Lower leg skin (tissue), 4 donors: ENCODE measurements at regions not wholly inside any gene's neighbourhood (a gene's known extent, or its start where the extent isn't known, plus 50 kb on each side); places are given as distances from the start of the nearest gene placed in this dataset.

Experiments
- DNase-seq, 2 donors: peaks; one replicate each; pipeline ENCODE4 v3.0.0-alpha.2; 2019; ENCODE audit warnings: low spot score in 2 of 2
- H3K4me3 ChIP-seq: fragments of 200-600 bp; sonication (generic); 2 replicates; pipeline ENCODE4 v1.5.1; 2017; ENCODE audit warnings: mild to moderate bottlenecking, low read depth; ENCODE audit not compliant: poor library complexity, severe bottlenecking
- POLR2A ChIP-seq, 2 donors: fragments of 450-650 bp; IDR thresholded peaks; one replicate each; pipeline ENCODE4 v1.6.1; 2016 to 2017; ENCODE audit warnings: antibody characterized with exemption in 2 of 2, mild to moderate bottlenecking in 1 of 2, moderate library complexity in 1 of 2
- WGBS, 2 donors: methylation state at CpG; one replicate each; pipeline ENCODE4 v1.1.5; 2018; 5-methylcytosine and 5-hydroxymethylcytosine counted together
- intact Hi-C: fragments of 100-400 bp; cut with DNase I; formaldehyde crosslinking; loops from one replicate; pipeline ENCODE4 v1.15.0; 2023; ENCODE audit warnings: low total_unique reads
- TF ChIP-seq, protein P1 (sequence below), 3 donors: fragments of 450-650 bp; IDR thresholded peaks; one replicate each; pipeline ENCODE4 v1.5.1; 2016; ENCODE audit warnings: antibody characterized with exemption in 3 of 3, mild to moderate bottlenecking in 3 of 3, moderate library complexity in 2 of 3

DNA sequence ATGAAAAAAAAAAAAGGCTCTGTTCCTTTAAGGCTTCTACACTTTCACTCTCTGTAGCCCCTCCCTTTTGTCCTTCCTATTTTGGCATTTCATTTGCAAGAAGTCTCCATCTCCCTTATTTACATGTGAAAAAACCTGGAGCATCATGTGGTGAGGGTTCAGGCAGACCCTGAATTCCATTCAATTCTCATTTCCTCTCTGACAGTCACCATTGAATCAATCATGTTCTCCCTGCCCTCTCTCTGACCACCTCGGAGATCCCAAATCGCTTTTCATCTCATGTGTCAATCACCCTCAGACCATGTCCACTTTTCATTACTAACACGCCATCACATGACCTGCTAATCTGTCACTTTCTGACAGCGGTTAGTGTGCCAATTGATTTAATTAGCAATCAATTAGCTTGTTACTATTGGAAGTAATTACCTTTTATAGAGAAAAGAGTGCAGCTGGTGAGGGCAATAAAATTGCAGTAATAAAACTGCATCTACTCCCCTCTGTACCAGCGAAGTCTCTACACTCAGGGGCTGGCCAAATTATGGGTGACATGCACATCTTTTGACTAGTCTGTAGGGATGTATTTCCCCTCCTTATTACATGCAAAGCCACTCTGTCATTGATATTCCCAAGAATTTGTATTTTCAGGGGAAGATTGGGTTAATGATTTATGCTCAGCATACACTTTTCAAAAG is 317.4 kb downstream of the EN1 start:
- no peak overlapping the region for H3K4me3 ChIP-seq
- no peak for DNase-seq
- no peak for TF ChIP-seq POLR2A (IDR thresholded peaks at IDR 0.05)
- TF ChIP-seq, protein P1, sequence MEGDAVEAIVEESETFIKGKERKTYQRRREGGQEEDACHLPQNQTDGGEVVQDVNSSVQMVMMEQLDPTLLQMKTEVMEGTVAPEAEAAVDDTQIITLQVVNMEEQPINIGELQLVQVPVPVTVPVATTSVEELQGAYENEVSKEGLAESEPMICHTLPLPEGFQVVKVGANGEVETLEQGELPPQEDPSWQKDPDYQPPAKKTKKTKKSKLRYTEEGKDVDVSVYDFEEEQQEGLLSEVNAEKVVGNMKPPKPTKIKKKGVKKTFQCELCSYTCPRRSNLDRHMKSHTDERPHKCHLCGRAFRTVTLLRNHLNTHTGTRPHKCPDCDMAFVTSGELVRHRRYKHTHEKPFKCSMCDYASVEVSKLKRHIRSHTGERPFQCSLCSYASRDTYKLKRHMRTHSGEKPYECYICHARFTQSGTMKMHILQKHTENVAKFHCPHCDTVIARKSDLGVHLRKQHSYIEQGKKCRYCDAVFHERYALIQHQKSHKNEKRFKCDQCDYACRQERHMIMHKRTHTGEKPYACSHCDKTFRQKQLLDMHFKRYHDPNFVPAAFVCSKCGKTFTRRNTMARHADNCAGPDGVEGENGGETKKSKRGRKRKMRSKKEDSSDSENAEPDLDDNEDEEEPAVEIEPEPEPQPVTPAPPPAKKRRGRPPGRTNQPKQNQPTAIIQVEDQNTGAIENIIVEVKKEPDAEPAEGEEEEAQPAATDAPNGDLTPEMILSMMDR (IDR thresholded peaks at IDR 0.05) = no peak
- intact Hi-C loops = no loop called here
- 22 to 24% methylated on average over 5 of the region's 5 CpGs for WGBS, 2 donors

DNA sequence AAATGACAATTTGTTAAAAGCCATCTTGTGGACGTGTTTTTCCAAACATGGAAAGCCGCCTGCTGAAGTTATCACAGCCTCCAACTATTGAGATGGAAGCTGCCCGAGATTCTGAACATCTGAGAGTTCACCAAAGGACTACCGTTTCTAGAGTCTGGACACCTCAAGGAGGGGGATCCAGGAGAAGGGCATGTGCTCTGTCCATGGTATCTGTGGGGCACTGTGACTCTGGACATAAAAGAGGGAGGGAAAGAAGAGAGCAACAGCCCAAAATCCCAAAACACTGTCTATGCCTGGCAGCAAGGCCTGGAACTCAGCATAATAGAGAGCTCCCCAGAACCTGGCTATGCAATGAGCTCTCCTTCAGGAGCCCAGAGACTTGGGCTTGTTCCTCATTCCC is 319.9 kb downstream of the EN1 start:
- 76% methylated on average over 4 of the region's 4 CpGs for WGBS, 2 donors
- no peak for TF ChIP-seq POLR2A (IDR thresholded peaks at IDR 0.05)
- TF ChIP-seq, protein P1 (IDR thresholded peaks at IDR 0.05) = no peak
- no peak overlapping the region for H3K4me3 ChIP-seq

DNA sequence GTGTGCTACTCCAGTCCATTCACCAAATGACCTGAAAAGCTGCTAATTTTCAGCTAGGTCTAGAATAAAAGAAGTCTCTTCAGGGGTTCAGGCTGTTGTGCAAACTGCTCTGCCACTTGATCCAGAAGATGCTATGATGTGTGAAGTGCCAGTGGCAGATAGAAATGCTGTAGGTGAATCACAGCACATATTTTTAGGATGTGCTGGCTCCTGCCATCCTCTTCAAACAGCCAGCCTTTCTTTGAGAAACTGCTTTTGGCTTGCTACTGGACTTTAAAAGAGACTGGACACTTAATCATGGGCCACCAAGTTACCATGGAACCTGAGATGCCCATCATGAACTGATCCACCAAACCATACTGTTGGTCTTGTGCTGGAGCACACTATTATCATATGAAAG is 322.1 kb downstream of the EN1 start:
- intact Hi-C loops = no loop called here
- DNase-seq = no peak
- TF ChIP-seq, protein P1 (IDR thresholded peaks at IDR 0.05) = no peak
- TF ChIP-seq POLR2A (IDR thresholded peaks at IDR 0.05) = no peak
- H3K4me3 ChIP-seq = no peak overlapping the region

More for the DNA sequence above, 319.9 kb downstream of the EN1 start:
- intact Hi-C loops = no loop called here
- no peak for DNase-seq

DNA sequence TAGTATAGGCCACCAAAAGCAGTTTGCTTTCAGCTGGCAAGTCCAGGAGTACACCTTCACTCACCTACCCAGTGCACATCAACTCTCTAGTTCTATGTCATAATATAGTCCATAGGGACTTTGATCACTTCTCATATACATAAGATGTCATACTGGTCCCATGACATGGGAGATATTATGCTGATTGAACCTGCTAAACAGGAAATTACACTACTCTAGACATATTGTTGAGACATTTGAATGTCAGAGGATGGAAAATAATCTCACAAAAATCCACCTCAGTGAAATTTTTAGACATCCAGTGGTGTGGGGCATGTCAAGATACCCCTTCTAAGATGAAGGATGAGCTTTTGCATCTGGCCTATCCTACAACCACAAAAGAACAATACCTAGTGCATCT is 322.5 kb downstream of the EN1 start:
- H3K4me3 ChIP-seq = no peak overlapping the region
- intact Hi-C loops = no loop called here
- TF ChIP-seq, protein P1 (IDR thresholded peaks at IDR 0.05) = no peak
- TF ChIP-seq POLR2A (IDR thresholded peaks at IDR 0.05) = no peak
- DNase-seq = no peak

DNA sequence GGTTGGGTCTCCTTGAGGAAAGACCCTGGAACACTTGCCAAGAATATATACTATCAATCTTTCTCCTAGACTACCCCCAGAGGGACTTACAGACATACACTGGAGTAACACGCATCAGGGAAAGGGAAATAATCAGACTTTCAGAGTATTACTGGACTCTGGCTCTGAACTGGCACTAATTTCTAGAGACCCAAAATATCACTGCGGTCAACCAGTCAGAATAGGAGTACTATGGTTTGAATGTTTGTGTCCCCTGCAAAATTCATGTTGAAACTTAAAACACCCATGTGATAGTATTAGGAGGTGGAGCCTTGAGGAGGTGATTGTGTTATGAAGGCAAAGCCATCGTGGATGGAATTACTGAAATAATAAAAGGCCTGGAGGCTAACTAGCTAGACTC is 323.7 kb downstream of the EN1 start:
- DNase-seq = no peak
- no peak for TF ChIP-seq POLR2A (IDR thresholded peaks at IDR 0.05)
- TF ChIP-seq, protein P1 (IDR thresholded peaks at IDR 0.05) = no peak
- WGBS, 2 donors = 84 to 86% methylated on average over 3 of the region's 3 CpGs

DNA sequence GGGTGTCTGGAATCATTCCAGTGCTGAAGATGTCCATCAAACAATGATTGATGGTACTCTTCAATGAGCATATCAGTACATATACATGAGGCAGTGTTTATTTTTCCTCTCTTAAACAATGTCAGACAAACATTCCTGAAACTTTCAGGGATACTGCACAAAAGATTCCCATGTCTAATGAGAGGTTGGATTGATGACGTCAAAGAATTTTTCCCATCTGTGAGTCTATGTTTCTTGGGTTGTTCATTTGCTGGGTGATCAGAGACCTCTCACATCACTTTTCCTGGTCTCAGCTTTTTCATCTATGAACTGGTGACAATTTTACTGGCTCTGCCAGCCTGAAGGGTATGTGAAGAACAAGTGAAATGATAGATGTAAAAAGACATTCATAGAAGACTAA is 325.5 kb downstream of the EN1 start:
- intact Hi-C loops = no loop called here
- WGBS, 2 donors = 93 to 94% methylated on average over 1 of the region's 1 CpG
- no peak for DNase-seq
- no peak for TF ChIP-seq POLR2A (IDR thresholded peaks at IDR 0.05)
- TF ChIP-seq, protein P1 (IDR thresholded peaks at IDR 0.05) = no peak
- no peak overlapping the region for H3K4me3 ChIP-seq

More for the DNA sequence above, 323.7 kb downstream of the EN1 start:
- H3K4me3 ChIP-seq = no peak overlapping the region
- intact Hi-C loops = no loop called here
